ENCODE measurements at regions not wholly inside any gene's neighbourhood (a gene's known extent, or its start where the extent isn't known, plus 50 kb on each side); places are given as distances from the start of the nearest gene placed in this dataset.

GRCh38 chr10:84825330-84825729 is 496.9 kb downstream of the CCSER2 start:
- no peak for TF ChIP-seq CTCF (IDR thresholded peaks at IDR 0.05; ENCODE audit: insufficient read depth, low read depth, low read length)
- no peak for TF ChIP-seq EZH2 (IDR thresholded peaks at IDR 0.05; ENCODE audit: insufficient read depth, low read length)
